ENCODE measurements at regions not wholly inside any gene's neighbourhood (a gene's known extent, or its start where the extent isn't known, plus 50 kb on each side); places are given as distances from the start of the nearest gene placed in this dataset.
"Not testable (repeated sequence)": the region's sequence is repeated elsewhere in the genome, so short reads cannot be mapped to it uniquely, and the experiment has no call there.

DNA sequence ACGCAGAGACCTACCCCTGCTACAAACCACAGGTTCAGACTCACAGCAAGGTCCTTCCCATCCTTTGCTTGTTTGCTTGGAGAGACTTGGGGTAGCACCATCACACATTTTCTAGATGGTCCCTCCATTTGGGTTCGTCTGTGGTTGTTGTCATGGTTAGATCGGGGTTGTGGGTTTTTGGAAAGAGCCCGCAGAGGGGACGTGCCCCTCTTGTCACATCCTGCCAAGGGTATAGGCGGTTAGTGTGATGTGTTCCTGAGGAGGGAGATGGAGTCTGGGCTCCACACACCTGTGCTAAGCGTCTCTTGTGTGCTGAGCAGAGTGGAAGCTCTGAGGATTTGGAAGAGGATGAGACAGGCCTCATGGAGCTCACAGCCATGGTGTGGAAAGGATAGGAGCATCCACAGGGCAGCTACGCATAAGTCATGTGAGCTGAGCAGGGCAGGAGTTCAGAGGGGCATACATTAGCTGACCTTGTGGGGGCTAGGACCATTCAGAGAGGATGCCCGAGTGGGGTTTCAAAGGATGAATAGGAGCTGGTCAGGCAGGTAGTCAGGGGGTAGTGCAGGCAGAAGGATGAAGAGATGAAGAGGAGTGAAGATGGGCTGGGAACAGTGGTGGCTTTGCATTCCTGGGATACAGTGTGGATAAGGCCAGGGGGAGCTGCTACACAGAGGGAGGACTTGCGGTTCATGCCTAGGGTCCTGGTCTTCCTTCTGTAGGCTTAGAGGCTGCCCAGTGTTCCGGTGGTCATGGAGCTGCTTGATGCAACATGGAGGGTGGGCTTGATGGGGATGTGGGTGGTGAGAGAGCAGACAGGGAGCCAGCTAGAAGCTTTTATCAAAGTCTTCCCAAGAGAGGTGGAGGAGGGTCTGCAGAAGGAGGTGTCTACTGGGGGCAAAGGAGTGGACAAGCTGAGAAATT lies 62.9 kb downstream of the ACKR3 start:
- no peak for DNase-seq

- no peak for DNase-seq
Measured at GRCh38 chr2:236633219-236633570, 63.6 kb downstream of the ACKR3 start.

DNA sequence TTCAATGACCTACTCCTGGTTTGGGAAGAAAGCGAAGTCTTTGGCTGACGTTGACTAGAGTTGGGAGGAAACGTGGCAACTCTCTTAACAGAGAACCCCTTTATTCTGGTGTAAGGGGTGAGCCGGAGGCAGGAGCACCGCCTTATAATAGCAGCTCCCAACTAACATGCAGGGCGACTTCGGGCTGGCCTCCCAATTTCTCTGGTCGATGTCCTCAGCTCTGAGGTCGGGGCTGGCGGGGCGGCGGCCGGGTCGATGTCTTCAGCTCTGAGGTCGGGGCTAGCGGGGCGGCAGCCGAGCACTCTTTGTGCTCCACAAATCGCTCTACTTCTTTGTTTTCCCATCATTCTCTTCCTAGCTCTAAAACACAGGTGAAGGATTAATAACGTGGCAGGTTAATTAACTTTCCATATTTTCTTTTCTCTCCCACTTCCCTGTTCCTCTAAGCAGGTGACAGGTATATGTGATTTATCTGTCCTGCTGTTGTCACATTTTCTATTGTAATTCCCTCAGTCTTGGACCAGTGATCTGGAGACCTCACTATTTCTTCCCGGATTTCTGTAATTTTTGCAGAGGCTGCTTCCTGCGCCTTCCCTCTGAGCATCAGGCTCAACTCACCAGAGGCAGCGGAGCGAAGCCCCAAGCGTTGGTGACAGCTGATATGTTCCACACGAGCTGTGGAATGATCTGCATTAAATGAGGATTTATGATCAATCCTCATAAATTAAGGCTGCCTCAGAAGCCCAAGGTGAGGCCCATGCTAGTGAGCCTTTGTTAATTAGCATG lies 64.3 kb downstream of the ACKR3 start:
- DNase-seq, result no peak

DNA sequence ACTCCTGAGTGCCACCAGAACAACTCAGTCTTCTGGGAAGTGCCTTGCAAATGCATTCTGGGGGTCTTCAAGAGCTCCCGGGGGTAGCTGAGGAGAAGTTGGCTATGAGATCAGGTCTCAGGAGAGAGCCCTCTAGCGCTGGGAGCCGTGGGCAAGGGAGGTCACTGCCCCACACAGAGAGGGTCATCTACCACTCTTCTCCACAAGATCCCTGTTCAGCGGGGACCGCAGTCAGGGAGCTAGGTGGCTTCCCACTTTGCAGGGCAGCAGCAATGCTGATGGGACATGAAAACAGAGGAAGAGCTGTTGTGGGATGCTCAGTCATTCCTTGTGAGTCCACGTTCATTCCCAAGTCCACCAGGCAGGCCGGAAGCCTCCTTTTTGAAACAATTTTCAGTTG lies 66.6 kb downstream of the ACKR3 start:
- no peak for DNase-seq

- DNase-seq, result no peak
Measured at GRCh38 chr2:236636714-236637470, 67.3 kb downstream of the ACKR3 start.

GRCh38 chr2:236637686-236638569 lies 68.3 kb downstream of the ACKR3 start:
- DNase-seq, result no peak

GRCh38 chr2:236638707-236639106 lies 69.1 kb downstream of the ACKR3 start:
- no peak for DNase-seq

- no peak for DNase-seq
Measured at GRCh38 chr2:236639461-236640235, 70.0 kb downstream of the ACKR3 start.

DNA sequence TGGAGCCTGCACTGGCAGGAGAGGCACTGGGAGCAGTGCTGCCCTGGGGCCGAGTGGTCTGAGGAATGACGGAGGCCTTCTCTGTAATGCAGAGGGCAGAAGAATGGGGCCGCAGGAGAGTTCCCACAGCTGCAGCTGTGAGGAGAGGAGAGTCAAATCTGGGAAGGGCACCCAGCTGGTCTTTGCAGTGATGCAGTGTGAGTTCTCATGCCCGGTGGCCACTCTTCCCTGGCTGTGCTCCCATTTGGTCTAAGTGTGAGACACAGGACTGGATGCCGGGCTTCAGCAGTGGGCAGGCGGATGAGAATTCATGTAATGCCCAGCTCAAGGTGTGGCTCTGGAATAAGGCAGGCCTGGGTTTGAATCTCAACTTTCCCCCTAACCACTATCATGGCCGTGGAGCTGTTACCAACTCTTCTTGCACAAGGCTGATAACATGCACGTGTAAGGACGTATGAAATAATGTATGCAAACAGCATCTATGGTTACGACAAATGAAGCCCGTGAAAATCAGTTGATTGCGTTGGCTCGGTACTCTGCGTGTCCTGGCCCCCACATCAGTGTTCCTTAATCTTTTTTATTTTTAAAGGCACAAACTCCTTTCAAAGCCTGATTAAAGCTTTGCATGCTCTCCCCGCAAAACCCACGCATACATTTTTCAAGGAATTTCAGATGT lies 71.6 kb downstream of the ACKR3 start:
- DNase-seq, result no peak

DNA sequence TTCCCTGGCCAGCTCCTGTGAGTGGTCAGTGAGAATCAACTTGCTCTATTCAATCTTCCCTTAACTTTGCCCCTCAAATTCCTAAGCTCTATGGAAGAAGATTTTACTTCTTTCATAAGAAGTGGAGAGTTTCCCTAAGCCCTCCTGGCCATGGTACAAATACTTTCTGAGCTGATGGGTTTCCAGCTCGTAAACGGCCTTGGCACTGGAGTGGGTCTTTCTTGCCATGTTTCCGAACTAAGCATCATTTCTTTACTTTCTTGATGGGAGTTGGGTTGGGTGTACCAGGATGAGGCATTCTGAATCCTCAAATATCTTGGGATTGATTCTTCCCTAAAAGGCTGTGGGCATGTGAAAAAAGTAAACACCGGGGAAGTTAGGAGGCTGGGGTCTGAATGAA lies 72.5 kb downstream of the ACKR3 start:
- DNase-seq, result no peak

DNA sequence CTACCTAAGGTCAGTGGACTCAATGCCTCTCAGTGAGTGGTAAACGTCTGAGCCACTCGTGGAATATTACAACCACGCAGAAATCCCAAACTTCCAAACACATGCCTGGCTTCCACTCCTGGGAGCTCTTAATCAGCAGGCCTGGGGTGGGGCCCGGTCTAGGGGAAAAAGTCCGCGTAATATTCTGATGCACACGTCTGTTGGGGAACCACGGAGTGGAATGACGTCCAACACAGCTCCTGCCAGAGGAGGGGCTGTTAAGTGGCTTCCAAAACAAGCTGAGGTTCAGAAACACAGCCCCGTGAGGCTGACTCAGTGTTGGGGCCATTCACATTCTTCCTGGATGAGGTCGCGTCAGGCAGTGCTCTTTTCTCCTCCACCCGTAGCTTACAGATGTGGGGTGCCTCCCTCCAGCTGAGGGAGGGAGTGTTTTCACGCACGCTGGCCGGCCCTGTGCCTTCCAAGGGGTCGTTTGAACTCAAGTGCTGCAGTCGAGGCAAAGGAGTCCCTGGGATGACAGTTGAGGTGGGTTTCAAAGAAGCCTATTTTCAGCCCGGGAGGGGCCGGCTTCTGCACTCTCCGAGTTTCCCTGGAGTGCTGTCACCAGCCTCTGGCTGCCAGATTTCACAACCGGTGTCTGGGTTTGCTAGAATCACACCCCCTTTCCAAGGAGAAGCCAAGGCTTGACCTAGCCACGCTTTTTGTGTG lies 73.1 kb downstream of the ACKR3 start:
- no peak for DNase-seq

GRCh38 chr2:236643480-236643879 lies 73.9 kb downstream of the ACKR3 start:
- DNase-seq, result no peak

GRCh38 chr2:236644067-236644466 lies 74.4 kb downstream of the ACKR3 start:
- no peak for DNase-seq

DNA sequence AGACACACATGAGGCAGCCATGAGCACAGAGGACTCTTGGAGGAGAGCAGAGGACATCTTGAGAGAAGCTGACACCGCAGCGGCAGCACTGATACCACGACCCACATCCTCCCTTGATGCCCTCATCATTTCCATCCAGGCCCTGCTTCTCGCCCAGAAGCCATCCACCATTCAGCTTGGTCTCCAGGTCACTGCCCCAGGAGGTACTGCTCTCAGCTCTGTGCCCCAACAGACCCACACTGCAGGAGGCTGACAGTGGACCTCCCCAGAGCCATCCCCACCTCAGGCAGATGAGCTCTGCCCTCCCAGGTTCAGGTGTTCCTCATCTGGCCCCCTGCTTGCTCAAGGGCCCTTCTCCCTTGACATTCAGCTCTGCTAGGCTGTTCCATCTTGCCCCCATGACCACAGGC lies 74.9 kb downstream of the ACKR3 start:
- DNase-seq, result no peak

DNA sequence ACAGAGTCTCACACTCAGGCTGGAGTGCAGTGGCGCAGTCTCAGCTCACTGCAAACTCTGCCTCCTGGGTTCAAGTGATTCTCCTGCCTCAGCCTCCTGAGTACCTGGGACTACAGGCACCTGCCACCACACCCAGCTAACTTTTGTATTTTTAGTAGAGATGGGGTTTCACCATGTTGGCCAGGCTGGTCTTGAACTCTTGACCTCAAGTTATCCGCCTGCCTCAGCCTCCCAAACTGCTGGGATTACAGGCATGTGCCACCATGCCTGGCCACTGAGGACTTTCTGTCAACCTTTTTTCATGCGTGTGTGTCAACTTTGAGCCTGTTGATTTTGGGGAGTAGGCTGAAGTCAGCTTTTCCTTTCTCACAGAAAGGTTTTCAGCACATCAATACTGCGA lies 75.5 kb downstream of the ACKR3 start:
- not testable (repeated sequence) for DNase-seq

GRCh38 chr2:236646441-236646840 lies 76.8 kb downstream of the ACKR3 start:
- no peak for DNase-seq

GRCh38 chr2:236646871-236647270 lies 77.2 kb downstream of the ACKR3 start:
- DNase-seq, result no peak

DNA sequence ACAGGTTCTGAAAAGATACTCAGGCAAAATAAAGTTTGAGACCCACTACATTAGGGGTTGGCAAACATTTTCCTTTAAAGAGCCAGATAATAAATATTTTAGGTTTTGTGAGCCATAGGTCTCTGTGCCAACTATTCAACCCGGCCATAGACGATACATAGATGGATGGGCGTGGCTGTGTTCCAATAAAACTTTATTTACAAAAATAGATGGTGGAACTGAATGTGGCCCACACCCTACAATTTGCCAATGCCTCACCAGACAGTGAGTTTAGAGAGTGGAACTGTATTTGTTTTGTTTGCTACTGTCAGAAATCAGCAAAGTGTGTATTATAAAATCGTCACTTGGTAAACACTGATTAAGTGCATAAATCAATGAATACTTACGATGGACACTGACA lies 78.0 kb downstream of the ACKR3 start:
- no peak for DNase-seq

- no peak for DNase-seq
Measured at GRCh38 chr2:236653863-236654262, 84.2 kb downstream of the ACKR3 start.

DNA sequence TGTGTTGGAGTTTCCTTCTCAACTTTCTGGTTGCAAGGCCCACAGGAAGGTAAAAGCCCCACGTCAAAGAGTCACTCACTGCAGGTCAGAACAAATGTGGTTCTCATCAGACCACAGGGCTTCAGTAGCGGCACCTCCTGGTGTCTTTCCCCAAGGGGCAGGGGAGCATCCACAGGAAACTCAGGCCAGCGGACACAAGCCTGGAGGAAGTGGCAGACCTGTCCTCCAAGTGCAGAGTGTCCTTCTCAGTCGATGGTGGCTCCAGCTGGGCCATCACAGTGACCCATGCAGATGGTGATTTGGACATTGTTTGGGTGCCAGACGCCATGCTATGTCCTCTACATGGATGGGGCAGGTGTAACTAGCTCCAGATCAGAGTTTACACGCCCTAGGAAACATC lies 84.9 kb downstream of the ACKR3 start:
- DNase-seq, result no peak
